ENCODE measurements at regions not wholly inside any gene's neighbourhood (a gene's known extent, or its start where the extent isn't known, plus 50 kb on each side); places are given as distances from the start of the nearest gene placed in this dataset.
A peak's percentile ranks its signal among the peaks of the same experiment; 100 is the strongest.
"Not testable (repeated sequence)": the region's sequence is repeated elsewhere in the genome, so short reads cannot be mapped to it uniquely, and the experiment has no call there.

- DNase-seq (ENCODE audit: low read depth, low spot score) = no peak
Observed at GRCh38 chr3:36075491-36075890, 304.8 kb upstream of the STAC start.

GRCh38 chr3:36077320-36077719, 303.0 kb upstream of the STAC start:
- no peak for DNase-seq (ENCODE audit: low read depth, low spot score)

GRCh38 chr3:36082958-36083357, 297.3 kb upstream of the STAC start:
- DNase-seq (ENCODE audit: low read depth, low spot score) = not testable (repeated sequence)

GRCh38 chr3:36095238-36095637, 285.1 kb upstream of the STAC start:
- DNase-seq (ENCODE audit: low read depth, low spot score) = no peak

GRCh38 chr3:36097209-36097608, 283.1 kb upstream of the STAC start:
- DNase-seq (ENCODE audit: low read depth, low spot score) = no peak

GRCh38 chr3:36114353-36114752, 266.0 kb upstream of the STAC start:
- no peak for DNase-seq (ENCODE audit: low read depth, low spot score)

- peak; percentile 7 for DNase-seq (ENCODE audit: low read depth, low spot score)
Observed at GRCh38 chr3:36124118-36124796, 256.0 kb upstream of the STAC start.

- DNase-seq (ENCODE audit: low read depth, low spot score) = no peak
Observed at GRCh38 chr3:36132214-36132613, 248.1 kb upstream of the STAC start.

GRCh38 chr3:36135863-36136262, 244.4 kb upstream of the STAC start:
- DNase-seq (ENCODE audit: low read depth, low spot score) = no peak

GRCh38 chr3:36142746-36143145, 237.6 kb upstream of the STAC start:
- DNase-seq (ENCODE audit: low read depth, low spot score) = no peak

- DNase-seq (ENCODE audit: low read depth, low spot score) = no peak
Observed at GRCh38 chr3:36146404-36146803, 233.9 kb upstream of the STAC start.

- DNase-seq (ENCODE audit: low read depth, low spot score) = no peak
Observed at GRCh38 chr3:36147934-36148558, 232.3 kb upstream of the STAC start.

GRCh38 chr3:36149447-36149865, 230.8 kb upstream of the STAC start:
- DNase-seq (ENCODE audit: low read depth, low spot score) = no peak

GRCh38 chr3:36155515-36155914, 224.8 kb upstream of the STAC start:
- DNase-seq (ENCODE audit: low read depth, low spot score) = no peak

- DNase-seq (ENCODE audit: low read depth, low spot score) = no peak
Observed at GRCh38 chr3:36164400-36164799, 215.9 kb upstream of the STAC start.

GRCh38 chr3:36165509-36166290, 214.6 kb upstream of the STAC start:
- DNase-seq (ENCODE audit: low read depth, low spot score) = no peak

GRCh38 chr3:36166477-36166876, 213.8 kb upstream of the STAC start:
- DNase-seq (ENCODE audit: low read depth, low spot score) = no peak

- DNase-seq (ENCODE audit: low read depth, low spot score) = no peak
Observed at GRCh38 chr3:36172699-36173098, 207.6 kb upstream of the STAC start.

- no peak for DNase-seq (ENCODE audit: low read depth, low spot score)
Observed at GRCh38 chr3:36175113-36175812, 205.0 kb upstream of the STAC start.

GRCh38 chr3:36175916-36176461, 204.3 kb upstream of the STAC start:
- DNase-seq (ENCODE audit: low read depth, low spot score) = no peak

GRCh38 chr3:36178018-36178417, 202.3 kb upstream of the STAC start:
- no peak for DNase-seq (ENCODE audit: low read depth, low spot score)

- no peak for DNase-seq (ENCODE audit: low read depth, low spot score)
Observed at GRCh38 chr3:36182024-36182423, 198.3 kb upstream of the STAC start.

All from smooth muscle cell of the brain vasculature (primary cell).